Memory B cell (primary cell): ENCODE measurements at regions not wholly inside any gene's neighbourhood (a gene's known extent, or its start where the extent isn't known, plus 50 kb on each side); places are given as distances from the start of the nearest gene placed in this dataset.

Source experiments
- ATAC-seq: fragments of 150-1000 bp; cut with Tn5 transposase; 2 replicates; pipeline ENCODE4 v1.10.0; 2021; ENCODE audit warnings: low read depth, mild to moderate bottlenecking, moderate library complexity
- DNase-seq, 2 donors: peaks; one replicate each; pipeline ENCODE4 v3.0.0; 2022; ENCODE audit warnings: low spot score in 2 of 2
- H3K27ac Mint-ChIP-seq: one replicate; pipeline ENCODE4 v1.8.0; 2022; ENCODE audit warnings: mild to moderate bottlenecking, moderate library complexity, mixed read lengths
- H3K27me3 Mint-ChIP-seq: one replicate; pipeline ENCODE4 v1.8.0; 2022; ENCODE audit warnings: mixed read lengths
- H3K36me3 Mint-ChIP-seq: one replicate; pipeline ENCODE4 v1.8.0; 2022; ENCODE audit warnings: mild to moderate bottlenecking, mixed read lengths
- H3K4me1 Mint-ChIP-seq: one replicate; pipeline ENCODE4 v1.8.0; 2022; ENCODE audit warnings: mixed read lengths
- H3K4me3 Mint-ChIP-seq: one replicate; pipeline ENCODE4 v1.8.0; 2022; ENCODE audit warnings: mild to moderate bottlenecking, moderate library complexity, mixed read lengths
- H3K9me3 Mint-ChIP-seq: one replicate; pipeline ENCODE4 v1.8.0; 2022; ENCODE audit warnings: mixed read lengths

- H3K36me3 Mint-ChIP-seq, result no peaks in the 10 kb centered on the region
- no peaks in the 10 kb centered on the region for H3K27me3 Mint-ChIP-seq
- H3K4me3 Mint-ChIP-seq, result no peak overlapping the region
- peaks cover 14% of the 10 kb centered on the region for H3K4me1 Mint-ChIP-seq
- no peak overlapping the region for H3K27ac Mint-ChIP-seq
- peaks cover 4% of the 10 kb centered on the region for H3K9me3 Mint-ChIP-seq
- ATAC-seq (peak; percentile 98), DNase-seq (no peak)
These were observed 112.6 kb downstream of the LRIG2 start for GRCh38 chr1:113185463-113186104.

- Mint-ChIP-seq H3K4me1 (peaks cover 30% of the 10 kb centered on the region), H3K4me3 (no peak overlapping the region), H3K9me3 (peaks cover 7% of the 10 kb centered on the region), H3K27ac (no peak overlapping the region), H3K27me3 (no peaks in the 10 kb centered on the region), H3K36me3 (no peaks in the 10 kb centered on the region)
- DNase-seq, result no peak
- ATAC-seq, result no peak
These were observed 117.1 kb downstream of the LRIG2 start for GRCh38 chr1:113190078-113190477.

GRCh38 chr1:113190930-113191329 lies 117.9 kb downstream of the LRIG2 start:
- H3K36me3 Mint-ChIP-seq, result no peaks in the 10 kb centered on the region
- peak overlapping the region; percentile 42 for H3K27ac Mint-ChIP-seq
- H3K27me3 Mint-ChIP-seq, result no peaks in the 10 kb centered on the region
- no peak for DNase-seq
- H3K4me1 Mint-ChIP-seq, result peaks cover 24% of the 10 kb centered on the region
- peaks cover 7% of the 10 kb centered on the region for H3K9me3 Mint-ChIP-seq
- no peak for ATAC-seq
- H3K4me3 Mint-ChIP-seq, result peak overlapping the region; percentile 79

GRCh38 chr1:113191579-113192076 lies 118.6 kb downstream of the LRIG2 start:
- H3K27ac Mint-ChIP-seq, result peak overlapping the region; percentile 16
- no peak for DNase-seq

GRCh38 chr1:113192242-113192641 lies 119.2 kb downstream of the LRIG2 start:
- Mint-ChIP-seq H3K27me3 (no peaks in the 10 kb centered on the region), H3K9me3 (peaks cover 5% of the 10 kb centered on the region), H3K4me3 (peak overlapping the region; percentile 79), H3K4me1 (peaks cover 20% of the 10 kb centered on the region), H3K36me3 (no peaks in the 10 kb centered on the region), H3K27ac (peak overlapping the region; percentile 16)
- DNase-seq, result no peak
- ATAC-seq, result peak; percentile 53

More at GRCh38 chr1:113191579-113192076, 118.6 kb downstream of the LRIG2 start:
- peak overlapping the region; percentile 79 for H3K4me3 Mint-ChIP-seq
- peak; percentile 82 for ATAC-seq
- peaks cover 5% of the 10 kb centered on the region for H3K9me3 Mint-ChIP-seq
- peaks cover 20% of the 10 kb centered on the region for H3K4me1 Mint-ChIP-seq
- no peaks in the 10 kb centered on the region for H3K27me3 Mint-ChIP-seq
- H3K36me3 Mint-ChIP-seq, result no peaks in the 10 kb centered on the region

GRCh38 chr1:113192980-113193379 lies 120.0 kb downstream of the LRIG2 start:
- Mint-ChIP-seq H3K4me3 (no peak overlapping the region), H3K9me3 (peaks cover 5% of the 10 kb centered on the region), H3K4me1 (peaks cover 16% of the 10 kb centered on the region), H3K36me3 (no peaks in the 10 kb centered on the region), H3K27ac (peak overlapping the region; percentile 8), H3K27me3 (no peaks in the 10 kb centered on the region)
- DNase-seq (no peak), ATAC-seq (no peak)

- Mint-ChIP-seq H3K27me3 (no peaks in the 10 kb centered on the region), H3K36me3 (no peaks in the 10 kb centered on the region), H3K9me3 (peaks cover 5% of the 10 kb centered on the region)
These were observed 122.1 kb downstream of the LRIG2 start for GRCh38 chr1:113194846-113195830.

GRCh38 chr1:113197719-113198330 lies 124.8 kb downstream of the LRIG2 start:
- ATAC-seq (no peak), DNase-seq (no peak)
- Mint-ChIP-seq H3K4me3 (no peak overlapping the region), H3K36me3 (no peaks in the 10 kb centered on the region), H3K9me3 (peaks cover 5% of the 10 kb centered on the region), H3K27ac (no peak overlapping the region), H3K27me3 (no peaks in the 10 kb centered on the region), H3K4me1 (peaks cover 3% of the 10 kb centered on the region)

More at GRCh38 chr1:113194846-113195830, 122.1 kb downstream of the LRIG2 start:
- H3K27ac Mint-ChIP-seq, result no peak overlapping the region
- no peak for DNase-seq
- no peak for ATAC-seq
- no peak overlapping the region for H3K4me3 Mint-ChIP-seq
- peaks cover 16% of the 10 kb centered on the region for H3K4me1 Mint-ChIP-seq

GRCh38 chr1:113198806-113199205 lies 125.8 kb downstream of the LRIG2 start:
- no peaks in the 10 kb centered on the region for H3K4me1 Mint-ChIP-seq
- H3K9me3 Mint-ChIP-seq, result no peaks in the 10 kb centered on the region
- DNase-seq, result no peak
- no peak for ATAC-seq
- no peak overlapping the region for H3K4me3 Mint-ChIP-seq
- H3K27me3 Mint-ChIP-seq, result no peaks in the 10 kb centered on the region
- no peak overlapping the region for H3K27ac Mint-ChIP-seq
- no peaks in the 10 kb centered on the region for H3K36me3 Mint-ChIP-seq

GRCh38 chr1:113199760-113200455 lies 126.9 kb downstream of the LRIG2 start:
- H3K36me3 Mint-ChIP-seq, result no peaks in the 10 kb centered on the region
- H3K27me3 Mint-ChIP-seq, result no peaks in the 10 kb centered on the region
- no peak overlapping the region for H3K4me3 Mint-ChIP-seq
- ATAC-seq, result no peak
- no peak for DNase-seq
- no peaks in the 10 kb centered on the region for H3K4me1 Mint-ChIP-seq
- no peak overlapping the region for H3K27ac Mint-ChIP-seq
- peaks cover 2% of the 10 kb centered on the region for H3K9me3 Mint-ChIP-seq

GRCh38 chr1:113201560-113201959 lies 128.6 kb downstream of the LRIG2 start:
- no peak overlapping the region for H3K27ac Mint-ChIP-seq
- H3K9me3 Mint-ChIP-seq, result peaks cover 2% of the 10 kb centered on the region
- no peak overlapping the region for H3K4me3 Mint-ChIP-seq
- no peak for DNase-seq
- no peak for ATAC-seq
- no peaks in the 10 kb centered on the region for H3K36me3 Mint-ChIP-seq
- H3K4me1 Mint-ChIP-seq, result no peaks in the 10 kb centered on the region
- no peaks in the 10 kb centered on the region for H3K27me3 Mint-ChIP-seq

- no peak for ATAC-seq
- Mint-ChIP-seq H3K36me3 (no peaks in the 10 kb centered on the region), H3K4me3 (no peak overlapping the region), H3K4me1 (peaks cover 8% of the 10 kb centered on the region), H3K9me3 (peaks cover 2% of the 10 kb centered on the region), H3K27ac (no peak overlapping the region), H3K27me3 (peaks cover 3% of the 10 kb centered on the region)
- no peak for DNase-seq
These were observed 133.2 kb downstream of the LRIG2 start for GRCh38 chr1:113205980-113206766.

GRCh38 chr1:113207019-113207418 lies 134.0 kb downstream of the LRIG2 start:
- Mint-ChIP-seq H3K4me3 (no peak overlapping the region), H3K9me3 (peaks cover 2% of the 10 kb centered on the region), H3K36me3 (peaks cover 2% of the 10 kb centered on the region), H3K27ac (no peak overlapping the region), H3K4me1 (peaks cover 8% of the 10 kb centered on the region), H3K27me3 (peaks cover 6% of the 10 kb centered on the region)
- ATAC-seq (no peak), DNase-seq (no peak)
